GM18873 (cell line): ENCODE measurements at regions not wholly inside any gene's neighbourhood (a gene's known extent, or its start where the extent isn't known, plus 50 kb on each side); places are given as distances from the start of the nearest gene placed in this dataset.

ENCODE experiments used
- ATAC-seq: cut with Tn5 transposase; IDR thresholded peaks from one replicate; pipeline ENCODE4 v1.9.1; 2021; ENCODE audit warnings: mild to moderate bottlenecking, moderate library complexity, moderate number of reproducible peaks; ENCODE audit not compliant: unreplicated experiment, low FRiP score

DNA sequence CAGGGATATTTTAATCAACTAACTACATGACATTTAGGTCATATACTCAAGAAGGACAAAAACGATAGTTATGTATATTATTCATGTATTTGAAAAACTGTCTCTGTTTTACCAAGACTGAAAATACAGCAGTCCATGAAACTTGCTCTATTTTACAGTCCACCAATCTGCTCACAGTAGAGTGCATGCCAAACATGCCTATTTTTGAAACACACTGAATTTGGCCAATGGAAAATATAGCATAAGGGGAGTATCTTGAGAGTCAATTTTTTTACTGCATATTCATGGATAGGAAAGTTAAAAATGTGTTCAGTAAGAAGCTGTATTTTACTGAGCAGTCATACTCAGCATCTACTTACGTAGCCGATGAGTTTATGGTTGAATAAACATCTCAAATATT is 621.2 kb upstream of the CHORDC1 start:
- ATAC-seq, result no peak

- ATAC-seq, result no peak
Observed at GRCh38 chr11:90842681-90843080, 619.8 kb upstream of the CHORDC1 start.

- ATAC-seq, result no peak
Observed at GRCh38 chr11:90840071-90840470, 617.2 kb upstream of the CHORDC1 start.

DNA sequence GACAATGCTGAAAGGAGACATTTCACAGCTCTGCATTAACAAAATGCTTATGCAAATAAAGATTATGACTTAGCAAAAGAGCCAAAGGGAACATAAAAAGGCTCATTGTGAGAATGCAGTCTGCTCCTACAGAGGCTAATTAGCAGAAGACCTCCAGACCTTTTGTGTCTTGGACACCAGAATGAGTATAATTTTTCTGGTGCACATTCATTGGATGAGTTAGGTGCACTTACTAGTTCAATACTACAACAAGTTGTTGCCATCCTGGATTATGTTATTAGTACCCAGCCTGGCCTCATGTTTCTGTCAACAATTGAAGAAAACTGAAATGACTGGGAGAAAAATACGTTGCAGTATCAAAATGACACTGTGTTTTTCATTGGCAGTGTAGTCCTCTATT is 613.2 kb upstream of the CHORDC1 start:
- no peak for ATAC-seq

GRCh38 chr11:90823446-90823845 is 600.6 kb upstream of the CHORDC1 start:
- no peak for ATAC-seq

DNA sequence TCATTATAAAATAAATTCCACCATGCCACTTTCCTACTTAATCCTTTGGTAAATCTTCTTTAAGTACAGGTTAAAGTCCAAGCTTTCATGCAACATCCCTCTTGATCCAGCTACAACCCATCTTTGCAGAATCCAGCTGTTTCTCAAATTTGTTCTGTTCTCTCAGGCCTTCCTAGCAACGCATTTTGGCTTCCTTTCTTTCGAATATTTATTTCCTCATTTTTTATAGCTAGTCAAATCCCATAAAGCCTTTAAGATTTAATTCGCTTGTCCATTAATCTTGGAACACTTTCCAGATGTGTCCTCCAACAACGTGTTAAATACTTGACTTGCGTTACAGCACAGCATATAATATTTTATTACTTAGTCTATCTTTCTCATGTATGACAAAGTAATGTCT is 600.1 kb upstream of the CHORDC1 start:
- no peak for ATAC-seq

DNA sequence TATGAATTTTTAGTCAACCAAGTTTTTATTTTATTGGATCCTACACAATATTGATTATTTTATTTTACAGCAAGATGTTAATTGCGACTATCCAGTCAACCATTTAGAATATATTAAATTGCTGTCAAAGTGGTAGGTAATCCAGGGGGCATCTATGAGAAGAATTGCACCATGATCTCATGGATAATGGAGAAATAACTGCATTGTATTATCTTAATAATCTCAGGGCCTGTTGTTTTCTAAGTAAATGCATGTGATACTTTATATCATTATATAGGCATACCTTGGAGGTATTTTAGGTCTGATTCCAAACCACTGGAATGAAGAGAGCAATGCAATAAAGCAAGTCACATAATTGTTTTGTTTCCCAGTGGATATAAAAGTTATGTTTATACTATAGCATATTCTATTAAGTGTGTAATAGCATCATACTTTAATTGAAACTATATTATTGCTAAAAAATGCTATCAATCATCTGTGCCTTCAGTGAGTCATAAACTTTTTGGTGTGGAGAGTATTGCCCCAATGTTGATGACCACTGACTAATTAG is 595.4 kb upstream of the CHORDC1 start:
- no peak for ATAC-seq

GRCh38 chr11:90809581-90809980 is 586.7 kb upstream of the CHORDC1 start:
- ATAC-seq, result no peak

DNA sequence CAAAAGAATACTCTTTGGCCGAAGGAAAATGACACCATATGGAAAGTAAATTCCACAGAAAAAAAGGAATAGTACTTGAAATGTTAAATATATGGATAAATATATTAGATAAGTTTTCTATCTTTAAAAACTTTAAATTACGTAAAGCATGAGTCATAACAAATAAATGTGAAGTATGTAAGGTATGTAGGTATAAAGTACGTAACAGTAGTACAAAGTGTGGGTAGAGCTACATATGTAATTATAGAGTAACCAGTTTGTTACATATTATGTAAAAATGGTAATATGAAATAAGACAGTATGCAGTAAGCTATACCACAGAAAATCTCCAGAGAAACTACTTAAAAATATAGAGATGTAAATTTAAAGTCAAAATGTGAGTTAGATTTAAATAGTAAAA is 582.3 kb upstream of the CHORDC1 start:
- no peak for ATAC-seq

DNA sequence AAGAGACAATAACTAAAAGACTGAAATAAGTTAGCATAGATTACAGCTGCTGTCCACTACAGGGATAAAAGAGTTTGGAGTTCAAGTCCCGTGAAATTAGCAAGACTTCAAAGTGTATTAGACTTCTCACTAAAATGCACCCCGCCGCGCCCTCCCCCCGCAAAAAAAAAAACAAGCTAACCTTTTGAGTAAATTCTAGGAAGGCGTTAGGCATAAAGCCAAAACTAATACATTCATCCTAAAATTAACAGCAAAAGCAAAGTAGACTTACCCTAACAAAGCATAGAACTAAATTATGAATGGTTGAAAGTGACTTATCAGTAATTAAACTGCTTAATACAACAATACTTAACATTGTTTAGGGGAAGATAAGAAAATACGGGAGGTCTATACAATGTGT is 581.0 kb upstream of the CHORDC1 start:
- ATAC-seq, result no peak

GRCh38 chr11:90803366-90803765 is 580.5 kb upstream of the CHORDC1 start:
- no peak for ATAC-seq

- ATAC-seq, result no peak
Observed at GRCh38 chr11:90798769-90799168, 575.9 kb upstream of the CHORDC1 start.

- ATAC-seq, result no peak
Observed at GRCh38 chr11:90795746-90796145, 572.9 kb upstream of the CHORDC1 start.

DNA sequence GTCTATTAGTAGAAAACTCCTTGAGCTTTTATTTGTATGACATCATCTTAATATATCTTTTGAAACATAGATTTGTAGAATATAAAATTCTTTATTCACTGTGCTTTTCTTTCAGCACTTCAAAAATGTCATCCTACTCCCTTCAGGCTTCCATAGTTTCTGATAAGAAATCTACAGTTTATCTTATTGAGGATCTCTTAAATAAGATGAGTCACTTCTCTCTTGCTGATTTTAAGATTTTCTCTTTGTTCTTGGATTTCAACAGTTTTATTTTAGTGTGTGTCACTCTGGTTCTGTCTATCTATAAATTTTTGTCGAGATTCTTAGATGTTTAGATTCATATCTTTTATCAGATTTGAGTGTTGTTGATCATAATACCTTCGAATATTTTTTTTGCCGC is 566.1 kb upstream of the CHORDC1 start:
- ATAC-seq, result no peak

- ATAC-seq, result no peak
Observed at GRCh38 chr11:90784241-90784814, 561.5 kb upstream of the CHORDC1 start.

- no peak for ATAC-seq
Observed at GRCh38 chr11:90783111-90783510, 560.3 kb upstream of the CHORDC1 start.

DNA sequence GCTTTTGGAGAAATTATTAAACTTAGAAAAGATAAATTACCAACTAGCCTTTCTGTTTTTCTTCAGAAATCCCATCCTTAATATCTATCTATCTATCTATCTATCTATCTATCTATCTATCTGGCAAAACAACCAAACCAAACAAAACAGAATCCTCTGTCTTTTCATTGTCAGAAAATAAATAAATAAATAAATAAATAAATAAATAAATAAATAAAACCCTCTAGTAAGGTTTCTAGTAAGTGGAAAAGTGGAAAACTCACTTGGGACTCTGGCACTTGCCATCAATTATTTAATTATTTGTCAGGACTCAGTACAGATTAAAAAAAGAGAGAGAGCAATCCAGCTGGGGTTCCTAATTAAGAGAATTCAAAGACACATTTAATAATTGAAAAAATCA is 556.2 kb upstream of the CHORDC1 start:
- no peak for ATAC-seq

- peak; percentile 68 for ATAC-seq
Observed at GRCh38 chr11:90775567-90776165, 552.8 kb upstream of the CHORDC1 start.

DNA sequence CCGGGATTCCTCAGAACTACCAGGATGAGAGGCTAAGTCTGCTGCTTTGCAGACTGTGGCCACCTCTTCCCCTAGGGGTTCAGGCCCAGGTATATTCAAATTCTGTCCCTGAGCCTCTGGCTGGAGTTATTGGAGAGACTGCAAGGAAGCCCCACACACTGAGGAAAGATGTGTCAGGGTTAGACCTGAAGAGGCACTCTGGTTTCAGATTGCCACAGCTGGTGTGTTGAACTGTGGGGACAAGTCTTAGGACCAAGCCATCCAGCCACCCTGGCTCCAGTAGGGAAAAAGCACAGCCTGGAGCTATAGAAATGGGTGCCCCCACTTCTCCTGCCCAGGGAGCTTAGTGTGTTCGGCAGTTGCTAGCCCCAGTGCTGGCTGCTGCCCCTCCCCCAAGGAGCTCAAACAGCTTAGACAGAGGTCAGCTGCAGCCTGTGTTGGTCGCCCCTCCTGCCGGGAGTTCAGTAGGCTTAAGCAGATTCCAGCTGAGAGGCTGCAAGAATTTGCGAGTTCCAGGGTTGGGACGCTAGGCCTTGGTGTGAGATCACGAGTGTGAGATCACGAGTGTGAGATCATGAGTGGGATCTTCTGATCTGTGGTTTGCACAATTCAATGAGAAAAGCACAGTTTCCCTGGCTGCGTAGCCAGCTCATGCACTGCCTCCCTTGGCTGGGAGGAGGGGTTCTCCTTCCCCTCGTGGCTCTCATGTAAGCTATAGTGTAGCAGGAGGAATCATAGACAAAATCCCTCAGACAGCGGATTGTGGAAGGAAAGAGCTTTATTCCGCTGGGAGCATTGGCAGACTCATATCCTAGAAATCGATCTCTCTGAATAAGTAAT is 552.1 kb upstream of the CHORDC1 start:
- ATAC-seq, result no peak

- no peak for ATAC-seq
Observed at GRCh38 chr11:90770007-90770406, 547.2 kb upstream of the CHORDC1 start.

GRCh38 chr11:90766121-90766520 is 543.3 kb upstream of the CHORDC1 start:
- ATAC-seq, result no peak

DNA sequence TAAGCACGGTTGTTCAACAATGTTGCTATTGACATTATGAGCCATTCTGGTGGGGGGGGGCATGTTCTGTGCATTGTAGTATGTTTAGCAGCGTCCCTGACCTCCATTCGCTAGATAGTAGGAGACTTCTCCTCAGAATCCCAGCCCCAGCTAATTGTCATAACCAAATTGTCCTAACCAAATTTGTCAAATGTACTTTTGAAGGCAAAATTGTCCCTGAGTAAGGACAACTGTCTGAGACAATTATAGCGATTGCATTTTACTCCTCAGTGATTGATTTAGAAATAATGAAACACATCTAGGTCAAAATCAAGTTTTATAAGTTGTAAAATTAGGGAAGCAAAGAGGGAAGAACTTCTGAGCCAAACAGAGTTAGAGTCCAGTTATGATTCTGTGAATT is 541.8 kb upstream of the CHORDC1 start:
- ATAC-seq, result no peak
